ENCODE measurements at regions not wholly inside any gene's neighbourhood (a gene's known extent, or its start where the extent isn't known, plus 50 kb on each side); places are given as distances from the start of the nearest gene placed in this dataset.

- no peak for TF ChIP-seq CTCF (IDR thresholded peaks at IDR 0.05; ENCODE audit: borderline replicate concordance, control extremely low read depth, extremely low read depth, insufficient read depth, missing control alignments)
- no peak for DNase-seq (ENCODE audit: low spot score)
- in situ Hi-C loops (cut with MboI; ENCODE audit: low sequenced_read_pairs, unreplicated experiment): loop anchor here (25.0 kb wide), 1 partner anchor 353 kb away; no protein-coding TSS in a partner anchor
Observed at GRCh38 chr1:50358962-50359361, 64.3 kb downstream of the DMRTA2 start.

GRCh38 chr1:50357186-50357585 is 66.1 kb downstream of the DMRTA2 start:
- in situ Hi-C loops (cut with MboI; ENCODE audit: low sequenced_read_pairs, unreplicated experiment): loop anchor here (25.0 kb wide), 1 partner anchor 355 kb away; no protein-coding TSS in a partner anchor
- DNase-seq (ENCODE audit: low spot score): no peak
- no peak for TF ChIP-seq CTCF (IDR thresholded peaks at IDR 0.05; ENCODE audit: borderline replicate concordance, control extremely low read depth, extremely low read depth, insufficient read depth, missing control alignments)

- no peak for DNase-seq (ENCODE audit: low spot score)
- no peak for TF ChIP-seq CTCF (IDR thresholded peaks at IDR 0.05; ENCODE audit: borderline replicate concordance, control extremely low read depth, extremely low read depth, insufficient read depth, missing control alignments)
- in situ Hi-C loops (cut with MboI; ENCODE audit: low sequenced_read_pairs, unreplicated experiment): loop anchor here (25.0 kb wide), 1 partner anchor 357 kb away; no protein-coding TSS in a partner anchor
Observed at GRCh38 chr1:50354813-50355212, 68.4 kb downstream of the DMRTA2 start.

GRCh38 chr1:50352428-50352827 is 70.8 kb downstream of the DMRTA2 start:
- no peak for TF ChIP-seq CTCF (IDR thresholded peaks at IDR 0.05; ENCODE audit: borderline replicate concordance, control extremely low read depth, extremely low read depth, insufficient read depth, missing control alignments)
- in situ Hi-C loops (cut with MboI; ENCODE audit: low sequenced_read_pairs, unreplicated experiment): loop anchor here (25.0 kb wide), 1 partner anchor 360 kb away; no protein-coding TSS in a partner anchor

GRCh38 chr1:50350868-50351267 is 72.4 kb downstream of the DMRTA2 start:
- TF ChIP-seq CTCF (IDR thresholded peaks at IDR 0.05; ENCODE audit: borderline replicate concordance, control extremely low read depth, extremely low read depth, insufficient read depth, missing control alignments): no peak
- DNase-seq (ENCODE audit: low spot score): no peak
- in situ Hi-C loops (cut with MboI; ENCODE audit: low sequenced_read_pairs, unreplicated experiment): loop anchor here (25.0 kb wide), 1 partner anchor 361 kb away; no protein-coding TSS in a partner anchor

More at GRCh38 chr1:50352428-50352827, 70.8 kb downstream of the DMRTA2 start:
- DNase-seq (ENCODE audit: low spot score): no peak

GRCh38 chr1:50350421-50350820 is 72.8 kb downstream of the DMRTA2 start:
- DNase-seq (ENCODE audit: low spot score): no peak
- in situ Hi-C loops (cut with MboI; ENCODE audit: low sequenced_read_pairs, unreplicated experiment): loop anchor here (25.0 kb wide), 1 partner anchor 362 kb away; no protein-coding TSS in a partner anchor
- TF ChIP-seq CTCF (IDR thresholded peaks at IDR 0.05; ENCODE audit: borderline replicate concordance, control extremely low read depth, extremely low read depth, insufficient read depth, missing control alignments): no peak

Measured in GM13976 (cell line).